GM12873 (cell line): ENCODE measurements at regions not wholly inside any gene's neighbourhood (a gene's known extent, or its start where the extent isn't known, plus 50 kb on each side); places are given as distances from the start of the nearest gene placed in this dataset.

ENCODE experiments used
- TF ChIP-seq, protein P1 (sequence below): IDR thresholded peaks from 2 replicates; pipeline ENCODE4 v1.5.1; 2012; ENCODE audit warnings: low read depth, mild to moderate bottlenecking, moderate library complexity, low read length, control low read depth; ENCODE audit not compliant: insufficient read depth; ENCODE audit errors: missing control alignments

DNA sequence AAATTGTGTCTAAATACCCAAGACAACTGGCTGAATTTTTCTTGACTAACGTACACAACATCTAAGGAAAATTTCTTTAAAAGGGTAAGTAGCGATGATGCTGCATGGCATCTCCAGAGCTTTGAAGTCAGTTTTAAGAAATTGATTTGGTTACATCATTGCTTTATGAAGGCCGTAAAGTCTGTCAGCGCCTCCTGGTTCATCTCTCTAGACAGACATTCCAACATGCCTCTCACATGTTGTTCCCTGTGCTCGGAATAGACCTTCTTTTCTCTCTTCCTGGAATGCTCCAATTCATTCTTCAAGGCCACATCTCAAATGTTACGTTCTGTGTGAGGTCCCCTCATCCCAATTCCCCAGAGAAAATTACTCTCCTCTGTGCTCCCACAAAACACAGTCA, 108.7 kb upstream of the SSBP2 start:
- TF ChIP-seq, protein P1, sequence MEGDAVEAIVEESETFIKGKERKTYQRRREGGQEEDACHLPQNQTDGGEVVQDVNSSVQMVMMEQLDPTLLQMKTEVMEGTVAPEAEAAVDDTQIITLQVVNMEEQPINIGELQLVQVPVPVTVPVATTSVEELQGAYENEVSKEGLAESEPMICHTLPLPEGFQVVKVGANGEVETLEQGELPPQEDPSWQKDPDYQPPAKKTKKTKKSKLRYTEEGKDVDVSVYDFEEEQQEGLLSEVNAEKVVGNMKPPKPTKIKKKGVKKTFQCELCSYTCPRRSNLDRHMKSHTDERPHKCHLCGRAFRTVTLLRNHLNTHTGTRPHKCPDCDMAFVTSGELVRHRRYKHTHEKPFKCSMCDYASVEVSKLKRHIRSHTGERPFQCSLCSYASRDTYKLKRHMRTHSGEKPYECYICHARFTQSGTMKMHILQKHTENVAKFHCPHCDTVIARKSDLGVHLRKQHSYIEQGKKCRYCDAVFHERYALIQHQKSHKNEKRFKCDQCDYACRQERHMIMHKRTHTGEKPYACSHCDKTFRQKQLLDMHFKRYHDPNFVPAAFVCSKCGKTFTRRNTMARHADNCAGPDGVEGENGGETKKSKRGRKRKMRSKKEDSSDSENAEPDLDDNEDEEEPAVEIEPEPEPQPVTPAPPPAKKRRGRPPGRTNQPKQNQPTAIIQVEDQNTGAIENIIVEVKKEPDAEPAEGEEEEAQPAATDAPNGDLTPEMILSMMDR = no peak

- TF ChIP-seq, protein P1 = peak; percentile 52
Measured at GRCh38 chr5:81856948-81857928, 106.3 kb upstream of the SSBP2 start.

DNA sequence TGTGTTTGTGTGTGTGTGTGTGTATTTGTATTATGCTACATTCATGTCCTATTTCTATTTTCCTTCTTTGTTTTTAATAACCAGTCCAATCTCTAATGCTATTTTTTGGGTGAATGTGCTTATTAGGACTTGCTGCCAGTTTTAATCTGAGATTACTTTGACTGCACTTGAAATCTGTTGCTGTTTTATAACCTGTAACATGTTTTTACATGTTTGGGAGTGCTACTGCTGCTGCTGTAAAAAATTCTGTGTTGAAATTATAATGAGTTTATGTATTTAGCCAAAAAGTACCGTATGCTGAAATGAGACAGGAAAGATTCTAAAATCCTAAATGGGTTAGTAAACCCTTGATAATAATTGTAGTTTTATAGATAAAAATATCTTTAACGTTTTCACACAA, 104.7 kb upstream of the SSBP2 start:
- TF ChIP-seq, protein P1 = no peak

GRCh38 chr5:81854915-81855314, 104.0 kb upstream of the SSBP2 start:
- TF ChIP-seq, protein P1 = no peak

DNA sequence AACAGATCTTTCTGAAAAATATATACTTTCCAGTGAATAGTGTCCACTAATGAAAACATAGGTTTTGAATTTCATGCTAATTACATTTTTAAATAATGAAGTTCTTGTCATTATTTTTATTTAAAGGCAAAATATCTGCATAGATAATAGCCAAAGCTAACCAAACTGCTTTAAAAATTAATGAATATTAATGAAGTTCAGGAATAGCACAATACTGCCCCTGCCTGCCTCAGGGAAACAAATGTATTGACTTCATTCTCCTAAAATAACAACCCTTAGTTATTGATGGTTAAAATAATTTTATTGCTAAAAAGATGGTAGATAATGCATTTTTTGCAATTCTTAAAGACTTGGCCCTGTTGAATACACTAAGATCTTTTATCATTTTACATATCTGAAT, 103.6 kb upstream of the SSBP2 start:
- TF ChIP-seq, protein P1 = peak; percentile 25

DNA sequence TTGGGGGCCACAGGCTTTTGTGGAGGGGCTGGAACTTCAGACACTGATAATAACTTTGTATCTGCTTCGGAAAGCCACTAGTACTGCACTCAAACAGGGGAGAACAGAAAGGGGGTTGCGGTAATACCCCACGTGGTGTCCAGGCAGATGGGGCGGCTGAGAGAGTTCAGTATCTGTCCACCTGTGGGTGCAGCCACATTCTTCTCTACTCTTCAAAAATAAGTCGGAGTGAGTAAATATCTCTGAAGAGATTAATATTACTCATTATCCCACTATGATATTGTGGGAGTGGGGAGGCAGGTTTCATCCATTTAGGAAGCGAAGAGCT, 102.1 kb upstream of the SSBP2 start:
- TF ChIP-seq, protein P1 = no peak

DNA sequence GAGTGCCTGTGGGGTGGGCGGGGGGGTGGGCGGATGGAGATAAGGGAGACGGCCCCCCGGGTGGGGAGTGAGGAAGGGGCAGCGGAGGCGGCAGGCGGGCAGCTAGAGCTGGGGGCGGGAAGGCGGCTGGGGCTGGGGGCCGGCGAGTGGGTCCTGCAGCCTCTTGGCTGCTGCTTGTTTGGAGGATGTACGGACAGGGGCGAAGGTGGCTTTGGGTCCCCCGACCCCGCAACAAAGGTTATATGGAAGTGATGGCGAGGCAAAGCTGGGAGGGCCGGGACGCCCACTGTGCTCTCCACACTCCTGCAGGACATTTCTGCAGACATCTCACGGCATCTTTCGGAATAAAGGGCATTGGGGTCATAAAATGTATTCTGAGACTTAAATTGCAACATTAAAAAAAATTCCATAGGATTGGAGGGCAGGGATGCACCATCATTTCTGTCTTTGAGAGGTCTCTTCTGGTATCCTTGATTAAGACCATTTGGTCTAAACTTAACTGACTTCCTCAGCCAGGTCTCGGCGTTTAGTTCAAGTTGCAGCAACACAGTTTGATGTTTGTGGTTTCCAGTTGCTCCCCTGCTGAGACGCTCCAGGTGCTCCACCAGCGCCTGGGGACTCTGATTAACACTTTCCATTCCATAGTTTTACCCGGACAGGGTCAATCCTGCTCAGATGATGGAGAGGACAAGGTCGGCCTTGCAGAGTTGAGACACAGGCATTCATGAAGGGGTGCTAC, 101.6 kb upstream of the SSBP2 start:
- TF ChIP-seq, protein P1 = no peak
